GM12872 (cell line): ENCODE measurements at regions not wholly inside any gene's neighbourhood (a gene's known extent, or its start where the extent isn't known, plus 50 kb on each side); places are given as distances from the start of the nearest gene placed in this dataset.

Experiments used
- CTCF ChIP-seq: IDR thresholded peaks from 3 replicates; pipeline ENCODE4 v1.5.1; 2011; ENCODE audit warnings: low read depth, mild to moderate bottlenecking, low read length, moderate library complexity; ENCODE audit not compliant: insufficient read depth

DNA sequence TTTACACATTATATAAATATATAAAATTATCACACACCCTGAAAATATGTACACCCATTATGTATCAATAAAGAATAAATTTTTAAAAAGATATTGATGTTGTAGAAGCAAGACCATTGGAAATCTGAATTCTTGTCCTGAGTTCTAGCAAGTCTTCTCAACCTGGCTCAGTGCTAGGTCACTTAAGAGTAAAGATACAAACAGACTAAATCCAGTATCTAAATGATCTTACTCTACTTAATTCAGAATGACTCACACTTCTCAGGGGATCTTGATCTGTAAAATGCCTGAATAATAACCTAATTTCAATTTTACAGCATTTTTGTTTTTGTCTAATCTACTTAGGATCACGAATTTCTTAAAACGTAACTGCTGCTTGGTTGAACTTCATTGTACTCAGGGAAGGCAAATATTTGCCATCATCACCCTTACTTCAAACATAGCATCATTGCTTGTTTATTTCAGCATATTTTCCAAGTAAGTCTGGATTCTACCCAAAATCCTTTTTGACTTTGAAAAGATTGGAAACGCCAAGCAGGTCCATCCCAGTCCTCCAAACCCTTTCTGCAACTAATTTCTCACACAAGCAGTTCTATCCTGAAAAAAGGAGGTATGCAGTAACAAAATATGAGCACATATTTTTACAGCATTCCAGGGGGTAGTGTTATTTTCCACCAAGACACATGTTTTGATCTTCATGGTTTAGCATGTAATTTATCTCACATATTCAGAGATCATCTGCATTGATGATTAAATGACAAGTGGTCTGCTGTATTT lies 582.6 kb downstream of the PSAT1 start:
- no peak for TF ChIP-seq CTCF

DNA sequence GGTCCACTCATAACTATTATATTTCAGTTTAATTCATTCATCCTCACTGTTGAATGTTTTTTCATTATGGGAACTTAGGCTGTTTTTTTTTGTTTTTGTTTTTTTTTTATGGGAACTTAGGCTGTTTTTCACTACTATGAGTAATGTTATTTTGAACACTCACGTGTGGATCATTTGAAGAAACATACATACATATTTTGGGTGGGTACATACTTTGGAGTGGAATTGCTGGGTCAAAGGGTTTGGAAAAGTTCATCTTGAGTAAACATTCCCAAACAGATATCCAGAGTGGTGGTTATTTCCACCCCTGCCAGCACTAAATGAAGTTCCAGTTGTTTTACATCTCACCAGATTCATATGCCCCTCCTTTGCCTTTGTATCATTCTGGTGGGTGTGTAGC lies 584.4 kb downstream of the PSAT1 start:
- no peak for TF ChIP-seq CTCF

DNA sequence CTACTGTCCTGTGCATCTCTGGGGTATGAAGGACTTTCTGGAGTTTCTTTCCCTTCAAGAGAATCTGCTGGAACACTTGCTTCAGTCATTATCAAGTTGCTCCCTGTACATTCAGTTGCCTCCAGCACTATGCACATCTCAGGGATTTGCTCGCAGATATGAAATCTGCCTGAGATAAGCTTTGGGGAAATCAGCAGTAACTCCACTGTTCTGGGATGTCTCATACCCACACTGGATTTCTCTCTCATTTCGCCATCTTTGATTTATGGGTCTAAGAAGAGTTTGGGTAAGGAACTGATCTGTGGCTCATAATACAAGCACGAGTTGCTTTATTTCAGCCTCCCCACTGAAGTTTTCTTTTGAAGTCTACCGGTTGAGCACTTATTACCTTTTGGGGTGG lies 585.6 kb downstream of the PSAT1 start:
- no peak for TF ChIP-seq CTCF

GRCh38 chr9:78884611-78885150 lies 587.8 kb downstream of the PSAT1 start:
- TF ChIP-seq CTCF = no peak

- no peak for TF ChIP-seq CTCF
Observed at GRCh38 chr9:78892182-78892581, 595.3 kb downstream of the PSAT1 start.

DNA sequence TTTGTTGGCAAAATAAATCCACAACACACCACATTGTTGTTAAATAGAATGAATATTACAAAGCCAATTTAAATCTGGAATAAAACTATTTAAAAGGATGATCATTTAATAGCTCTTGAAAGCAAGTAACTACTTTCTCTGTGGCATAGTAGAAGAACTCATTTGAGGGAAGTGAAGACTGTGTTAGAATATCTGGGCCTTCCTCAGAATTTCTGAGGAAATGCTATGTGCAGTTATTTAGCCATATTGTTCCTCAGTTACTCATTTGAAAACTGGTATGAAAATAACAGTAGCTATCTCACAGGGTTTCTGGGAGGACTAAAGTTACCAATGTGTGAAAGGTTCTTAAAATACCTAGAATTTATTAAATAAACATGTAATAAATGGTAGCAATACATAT lies 595.8 kb downstream of the PSAT1 start:
- TF ChIP-seq CTCF = no peak

GRCh38 chr9:78893774-78894401 lies 597.0 kb downstream of the PSAT1 start:
- no peak for TF ChIP-seq CTCF
